Type B pancreatic cell (in vitro differentiated cells): ENCODE measurements at regions not wholly inside any gene's neighbourhood (a gene's known extent, or its start where the extent isn't known, plus 50 kb on each side); places are given as distances from the start of the nearest gene placed in this dataset.
A peak's percentile ranks its signal among the peaks of the same experiment; 100 is the strongest.
"Not testable (repeated sequence)": the region's sequence is repeated elsewhere in the genome, so short reads cannot be mapped to it uniquely, and the experiment has no call there.

Source experiments
- DNase-seq: peaks from one replicate; pipeline ENCODE4 v3.0.0; 2021; ENCODE audit warnings: mixed read lengths; ENCODE audit not compliant: unreplicated experiment; ENCODE audit errors: extremely low spot score
- H3K27ac Mint-ChIP-seq: 2 replicates; pipeline ENCODE4 v1.8.0; 2021; ENCODE audit warnings: mild to moderate bottlenecking, mixed read lengths
- H3K27me3 Mint-ChIP-seq: 2 replicates; pipeline ENCODE4 v1.8.0; 2021; ENCODE audit warnings: mixed read lengths
- H3K36me3 Mint-ChIP-seq: 2 replicates; pipeline ENCODE4 v1.8.0; 2021; ENCODE audit warnings: mixed read lengths
- H3K4me1 Mint-ChIP-seq: one replicate; pipeline ENCODE4 v1.8.0; 2021; ENCODE audit warnings: mixed read lengths; ENCODE audit not compliant: unreplicated experiment
- H3K4me3 Mint-ChIP-seq: 2 replicates; pipeline ENCODE4 v1.8.0; 2021; ENCODE audit warnings: mild to moderate bottlenecking, mixed read lengths
- H3K9me3 Mint-ChIP-seq: 2 replicates; pipeline ENCODE4 v1.8.0; 2021; ENCODE audit warnings: mixed read lengths
- CTCF ChIP-seq: fragments of 200-600 bp; sonication (generic); conservative IDR thresholded peaks from 2 replicates; pipeline ENCODE4 v1.5.0; 2021; ENCODE audit warnings: antibody characterized with exemption, mild to moderate bottlenecking

GRCh38 chr12:42918443-42918842 is 328.9 kb upstream of the PRICKLE1 start:
- no peaks in the 10 kb centered on the region for H3K27me3 Mint-ChIP-seq
- H3K9me3 Mint-ChIP-seq: no peaks in the 10 kb centered on the region
- no peak for TF ChIP-seq CTCF
- no peaks in the 10 kb centered on the region for H3K36me3 Mint-ChIP-seq
- peaks cover 31% of the 10 kb centered on the region for H3K4me1 Mint-ChIP-seq
- DNase-seq: no peak
- no peak overlapping the region for H3K27ac Mint-ChIP-seq
- H3K4me3 Mint-ChIP-seq: no peak overlapping the region

GRCh38 chr12:42916143-42916542 is 326.6 kb upstream of the PRICKLE1 start:
- Mint-ChIP-seq H3K4me3 (no peak overlapping the region), H3K36me3 (no peaks in the 10 kb centered on the region), H3K9me3 (peaks cover 10% of the 10 kb centered on the region), H3K27me3 (no peaks in the 10 kb centered on the region), H3K4me1 (peaks cover 9% of the 10 kb centered on the region), H3K27ac (no peak overlapping the region)
- no peak for TF ChIP-seq CTCF
- DNase-seq: no peak

- H3K27me3 Mint-ChIP-seq: no peaks in the 10 kb centered on the region
- H3K9me3 Mint-ChIP-seq: peaks cover 13% of the 10 kb centered on the region
- H3K4me1 Mint-ChIP-seq: peaks cover 6% of the 10 kb centered on the region
- H3K27ac Mint-ChIP-seq: no peak overlapping the region
- no peak for TF ChIP-seq CTCF
- no peak overlapping the region for H3K4me3 Mint-ChIP-seq
- no peaks in the 10 kb centered on the region for H3K36me3 Mint-ChIP-seq
- no peak for DNase-seq
Observed at GRCh38 chr12:42915426-42915825, 325.9 kb upstream of the PRICKLE1 start.

- Mint-ChIP-seq H3K36me3 (no peaks in the 10 kb centered on the region), H3K4me3 (no peak overlapping the region), H3K9me3 (peaks cover 13% of the 10 kb centered on the region), H3K4me1 (no peaks in the 10 kb centered on the region), H3K27me3 (no peaks in the 10 kb centered on the region), H3K27ac (no peak overlapping the region)
- DNase-seq: no peak
- TF ChIP-seq CTCF: no peak
Observed at GRCh38 chr12:42912367-42912766, 322.8 kb upstream of the PRICKLE1 start.

- Mint-ChIP-seq H3K4me1 (no peaks in the 10 kb centered on the region), H3K9me3 (peaks cover 20% of the 10 kb centered on the region), H3K27ac (peak overlapping the region; percentile 66), H3K27me3 (no peaks in the 10 kb centered on the region), H3K36me3 (peaks cover 3% of the 10 kb centered on the region), H3K4me3 (no peak overlapping the region)
- TF ChIP-seq CTCF: no peak
- DNase-seq: no peak
Observed at GRCh38 chr12:42910656-42911055, 321.1 kb upstream of the PRICKLE1 start.

- no peak overlapping the region for H3K4me3 Mint-ChIP-seq
- TF ChIP-seq CTCF: no peak
- peaks cover 20% of the 10 kb centered on the region for H3K9me3 Mint-ChIP-seq
- no peak overlapping the region for H3K27ac Mint-ChIP-seq
- no peaks in the 10 kb centered on the region for H3K4me1 Mint-ChIP-seq
- no peak for DNase-seq
- peaks cover 3% of the 10 kb centered on the region for H3K36me3 Mint-ChIP-seq
- H3K27me3 Mint-ChIP-seq: no peaks in the 10 kb centered on the region
Observed at GRCh38 chr12:42908712-42909111, 319.2 kb upstream of the PRICKLE1 start.

- H3K9me3 Mint-ChIP-seq: peaks cover 14% of the 10 kb centered on the region
- not testable (repeated sequence) for H3K27ac Mint-ChIP-seq, DNase-seq, H3K4me1 Mint-ChIP-seq, H3K36me3 Mint-ChIP-seq, H3K4me3 Mint-ChIP-seq, H3K27me3 Mint-ChIP-seq
Observed at GRCh38 chr12:42906801-42907200, 317.3 kb upstream of the PRICKLE1 start.
